CD1c-positive myeloid dendritic cell (primary cell): ENCODE measurements at regions not wholly inside any gene's neighbourhood (a gene's known extent, or its start where the extent isn't known, plus 50 kb on each side); places are given as distances from the start of the nearest gene placed in this dataset.
A peak's percentile ranks its signal among the peaks of the same experiment; 100 is the strongest.

Source experiments
- DNase-seq: peaks from one replicate; pipeline ENCODE4 v3.0.0-alpha.2; 2016; ENCODE audit errors: extremely low spot score

DNA sequence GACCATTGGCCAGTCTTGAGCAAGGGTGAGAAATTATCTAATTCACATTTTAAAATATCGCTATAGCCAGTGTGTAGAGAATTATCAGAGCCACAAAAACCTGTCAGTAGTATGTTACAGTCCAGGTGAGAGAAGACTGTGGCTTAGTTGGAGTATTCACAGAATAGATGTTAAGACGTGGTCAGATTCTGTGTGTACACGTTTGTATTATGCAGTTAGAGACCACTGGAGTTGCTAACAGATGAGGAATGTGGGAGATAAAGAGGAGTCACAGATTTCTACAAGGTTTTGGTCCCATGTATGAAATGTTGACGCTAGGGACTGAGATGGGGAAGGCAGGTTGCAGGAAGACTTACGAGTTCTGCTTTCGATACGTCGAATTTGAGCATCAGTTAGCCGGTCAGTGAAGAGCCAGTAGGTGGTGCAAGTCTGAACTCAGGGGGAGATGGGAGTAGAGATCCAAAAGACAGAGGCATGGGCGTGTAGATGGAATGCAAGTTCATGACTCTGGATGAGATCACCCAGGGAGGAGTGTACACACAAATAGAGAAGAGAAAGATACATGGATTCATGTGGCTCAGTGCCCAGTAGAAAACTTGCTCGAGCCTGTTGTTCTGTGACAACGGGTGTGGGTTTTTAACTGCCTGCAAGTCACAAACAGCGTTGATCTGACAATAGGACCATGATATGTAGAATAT is 114.8 kb upstream of the FLRT2 start:
- peak; percentile 57 for DNase-seq

DNA sequence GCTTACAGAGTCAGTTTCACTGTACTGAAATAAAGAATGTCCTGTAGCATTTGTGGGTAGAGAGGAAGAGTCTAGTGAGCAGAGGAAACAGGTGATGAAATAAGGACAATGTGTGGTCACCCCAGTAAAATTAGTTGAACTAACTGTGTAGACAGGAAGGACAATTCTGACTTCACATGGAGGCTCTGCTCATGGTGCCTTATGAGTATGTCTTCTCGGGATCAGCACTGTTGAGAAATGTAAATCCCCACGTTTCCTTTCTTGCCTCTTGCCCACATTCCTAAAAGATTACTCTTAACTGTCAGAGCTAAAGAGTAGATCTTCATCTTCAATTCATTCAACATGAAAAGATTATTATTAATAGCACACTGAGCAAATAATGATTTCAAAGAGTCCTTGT is 113.2 kb upstream of the FLRT2 start:
- peak; percentile 19 for DNase-seq

DNA sequence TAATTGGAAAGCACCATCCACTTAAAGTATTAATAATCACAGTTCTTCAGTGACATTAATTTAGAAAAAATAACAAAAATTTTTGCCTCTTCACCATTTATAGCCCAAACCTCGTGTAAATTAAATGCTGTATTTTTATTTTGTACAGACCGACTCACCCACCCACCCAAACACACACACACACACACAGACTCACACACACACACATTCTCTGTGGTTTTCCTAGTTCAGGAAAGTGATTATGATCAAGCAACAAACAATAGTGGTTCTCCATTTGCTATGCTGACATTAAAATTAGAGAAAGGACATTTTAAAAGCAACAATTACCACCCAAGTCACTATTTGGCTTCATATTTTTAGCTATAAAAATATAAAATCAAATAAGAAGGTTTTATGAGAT is 112.5 kb upstream of the FLRT2 start:
- DNase-seq: no peak

DNA sequence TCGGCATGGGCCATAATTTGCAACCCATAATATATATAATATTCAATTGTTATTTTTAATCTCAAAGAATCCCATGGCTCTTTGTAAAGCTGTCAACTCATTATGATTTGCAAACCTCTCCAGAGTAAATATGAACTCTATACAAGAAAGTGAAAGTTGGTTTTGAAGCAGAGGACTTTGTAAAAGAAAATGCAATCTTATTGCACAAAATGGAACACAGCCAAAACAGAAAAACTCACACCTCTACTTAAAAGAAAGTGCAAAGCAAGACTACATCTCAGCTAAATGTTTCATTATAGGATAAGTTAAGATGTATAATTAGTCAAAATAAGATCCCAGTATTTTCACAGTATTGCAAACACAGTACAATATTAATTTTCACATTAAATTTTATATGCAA is 111.2 kb upstream of the FLRT2 start:
- DNase-seq: no peak

DNA sequence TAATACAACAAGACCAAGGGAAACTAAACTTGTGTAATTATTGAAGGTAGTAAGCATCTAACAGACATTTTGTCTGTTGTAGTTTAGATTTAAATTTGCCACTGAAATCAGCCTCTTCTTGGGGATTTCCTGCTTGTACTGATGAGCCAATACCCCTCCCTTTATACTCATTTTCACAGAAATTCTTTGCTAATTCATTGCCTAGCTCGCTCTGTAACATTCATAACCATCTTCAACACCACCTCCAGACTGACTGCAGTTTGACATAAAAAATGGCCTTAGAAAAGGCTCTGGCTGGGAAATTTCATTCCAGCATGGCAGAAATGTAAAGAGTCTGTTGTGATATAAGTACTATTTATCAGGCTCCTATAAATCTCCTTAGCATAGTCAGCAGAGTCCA is 109.7 kb upstream of the FLRT2 start:
- DNase-seq: no peak

DNA sequence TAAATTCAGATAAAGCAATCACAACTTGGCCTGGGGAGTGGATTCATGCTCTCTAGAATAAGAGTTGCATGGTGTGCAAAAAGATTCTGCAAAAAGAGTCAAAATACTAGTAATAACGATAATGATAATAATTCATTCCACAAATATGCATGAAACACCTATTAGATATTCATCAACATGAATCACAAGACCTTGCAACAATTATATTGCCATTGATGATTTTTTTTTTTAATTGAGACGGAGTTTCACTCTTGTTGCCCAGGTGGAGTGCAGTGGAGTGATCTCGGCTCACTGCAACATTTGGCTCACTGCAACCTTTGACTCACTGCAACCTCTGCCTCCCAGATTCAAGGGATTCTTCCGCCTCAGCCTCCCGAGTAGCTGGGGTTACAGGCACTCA is 109.2 kb upstream of the FLRT2 start:
- no peak for DNase-seq

DNA sequence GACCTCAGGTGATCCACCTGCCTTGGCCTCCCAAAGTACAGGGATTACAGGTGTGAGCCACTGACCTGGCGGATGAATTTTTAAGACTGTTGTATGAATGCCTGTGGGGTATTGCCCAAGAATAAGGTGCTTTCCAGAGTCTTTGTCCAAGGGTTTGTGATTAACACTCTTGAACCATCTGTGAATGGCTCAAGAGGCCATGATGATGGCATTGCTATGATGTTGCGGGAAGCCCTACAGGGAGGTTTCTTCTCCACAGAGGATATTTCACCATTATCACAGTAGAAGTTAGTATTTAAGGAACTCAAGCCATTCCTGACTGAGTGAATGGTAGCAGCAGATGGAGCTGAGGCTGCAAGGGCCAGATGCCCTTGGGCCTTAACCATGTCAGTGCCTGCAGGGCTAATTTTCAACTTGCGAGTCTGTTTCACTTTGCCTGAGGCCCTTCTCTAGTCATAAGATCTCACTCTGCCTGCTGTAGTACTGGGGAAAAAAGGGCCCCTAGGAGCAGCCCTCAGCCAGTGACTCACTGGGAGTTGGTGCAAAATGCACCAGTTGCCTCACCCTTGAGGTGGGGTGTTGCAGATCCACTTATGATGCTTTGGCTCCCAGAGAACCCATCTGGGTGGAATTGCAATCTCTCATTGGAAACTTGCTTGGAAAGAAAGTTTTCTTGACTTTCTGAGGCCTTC is 108.6 kb upstream of the FLRT2 start:
- no peak for DNase-seq

DNA sequence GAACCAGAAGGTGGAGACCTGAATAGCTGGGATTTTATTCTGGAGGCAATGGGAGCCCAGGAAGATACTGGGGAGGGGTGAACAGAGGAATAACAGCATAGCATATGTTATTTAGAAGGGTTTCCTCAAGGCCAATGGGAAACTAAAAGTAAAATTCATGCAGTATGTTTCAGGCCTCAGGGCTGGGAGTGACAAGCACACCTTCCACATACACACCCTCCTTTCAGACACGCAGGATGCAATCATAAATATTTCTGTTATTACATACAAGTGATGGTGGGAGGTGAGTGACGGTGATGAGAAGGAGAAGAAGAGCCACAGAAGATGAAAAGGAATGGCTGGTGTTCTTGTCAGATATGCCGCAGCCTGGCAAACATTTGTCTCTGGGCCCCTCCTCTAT is 106.1 kb upstream of the FLRT2 start:
- DNase-seq: no peak

DNA sequence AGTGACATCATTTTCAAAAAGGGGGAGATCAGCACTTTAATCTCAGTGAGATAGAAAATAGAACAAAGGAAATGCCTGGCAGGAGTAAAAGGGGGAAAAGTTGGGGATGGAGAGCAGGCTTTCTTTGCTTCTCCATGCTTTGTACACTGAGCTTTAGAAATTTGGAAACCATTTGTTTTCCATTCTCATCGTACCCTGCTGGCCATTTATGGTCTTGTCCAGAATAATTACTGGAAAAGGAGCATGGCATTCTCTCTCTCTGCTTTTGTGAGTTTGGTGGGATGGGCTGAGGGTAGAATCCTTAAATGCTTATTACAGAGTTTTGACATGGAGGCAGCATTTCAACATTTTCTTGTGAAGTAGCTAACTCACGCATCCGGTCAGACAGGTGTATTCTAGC is 104.4 kb upstream of the FLRT2 start:
- DNase-seq: no peak

DNA sequence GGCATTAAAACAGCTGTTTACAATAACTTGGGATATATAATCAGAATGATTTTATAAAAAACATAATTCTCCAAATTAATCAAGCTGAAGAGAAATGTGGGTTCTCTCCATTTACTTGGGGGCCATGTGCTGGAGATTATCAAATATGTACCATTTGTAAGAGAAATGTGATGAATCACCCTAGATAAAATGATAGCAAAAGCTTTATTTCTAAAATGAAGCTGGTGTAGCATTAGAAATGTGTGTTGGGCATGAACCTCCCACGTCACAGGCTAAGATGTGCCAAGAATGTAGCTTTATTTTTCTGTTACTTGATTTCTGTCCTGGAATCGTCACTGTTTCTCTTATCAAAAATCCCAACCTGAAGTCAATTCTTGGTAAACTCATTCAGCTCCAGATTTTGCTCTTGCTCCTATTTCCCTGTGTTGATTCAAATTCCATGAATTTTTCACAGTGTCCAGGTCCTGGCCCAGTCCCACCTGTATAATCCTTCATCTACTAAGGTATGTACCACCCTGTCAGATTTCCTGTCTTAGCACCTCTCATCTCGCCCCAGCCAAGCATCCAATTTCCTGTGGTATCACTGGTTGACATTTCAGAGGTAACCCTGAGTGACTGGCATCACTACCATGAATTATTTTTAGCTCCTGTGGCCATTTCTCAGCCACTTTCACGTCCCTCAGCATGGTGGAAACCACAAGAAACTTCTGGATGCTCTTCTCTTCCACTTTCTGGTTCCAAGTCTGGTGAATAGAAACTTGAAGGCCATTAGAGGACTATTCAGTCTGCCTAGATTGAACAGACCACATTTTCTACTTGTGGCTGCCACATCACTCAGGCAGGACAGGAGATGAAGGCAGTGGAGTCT is 103.6 kb upstream of the FLRT2 start:
- DNase-seq: no peak

DNA sequence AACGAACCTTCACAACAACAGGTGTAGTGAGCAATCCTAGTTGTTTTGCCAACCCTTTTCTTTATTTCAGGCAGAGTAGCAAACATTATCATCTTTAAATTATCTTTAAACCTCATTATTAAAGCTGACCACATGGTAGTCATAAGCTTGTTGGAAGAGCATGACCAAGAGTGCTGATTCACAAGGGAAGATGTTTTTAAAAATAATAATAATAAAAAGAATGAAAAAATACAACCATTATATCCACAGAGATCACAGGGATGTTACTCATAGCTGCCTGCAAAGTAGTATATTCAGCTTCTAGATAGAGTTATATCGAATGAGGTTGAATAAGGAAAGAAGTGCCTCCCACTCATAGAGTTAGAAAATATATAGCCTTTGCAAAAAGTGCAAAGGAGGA is 101.0 kb upstream of the FLRT2 start:
- DNase-seq: no peak

DNA sequence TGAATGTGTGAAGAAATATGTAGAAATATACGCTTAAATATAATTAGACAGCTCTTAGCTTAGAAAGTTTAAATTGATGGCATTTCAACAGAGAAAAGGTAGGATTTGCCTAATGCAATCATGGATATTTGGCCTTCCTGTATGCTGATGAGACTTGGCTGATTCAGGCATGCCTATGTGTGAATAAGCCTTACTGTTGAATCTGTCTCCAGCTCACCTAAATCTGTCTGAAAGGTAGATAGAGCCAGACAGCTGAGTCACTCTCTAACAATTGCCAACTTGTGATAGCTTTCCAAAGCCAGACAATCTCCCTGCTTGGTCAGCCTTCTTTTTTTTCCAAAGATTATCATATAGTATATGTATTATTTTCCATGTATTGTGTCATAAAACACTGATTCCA is 92.8 kb upstream of the FLRT2 start:
- DNase-seq: no peak

DNA sequence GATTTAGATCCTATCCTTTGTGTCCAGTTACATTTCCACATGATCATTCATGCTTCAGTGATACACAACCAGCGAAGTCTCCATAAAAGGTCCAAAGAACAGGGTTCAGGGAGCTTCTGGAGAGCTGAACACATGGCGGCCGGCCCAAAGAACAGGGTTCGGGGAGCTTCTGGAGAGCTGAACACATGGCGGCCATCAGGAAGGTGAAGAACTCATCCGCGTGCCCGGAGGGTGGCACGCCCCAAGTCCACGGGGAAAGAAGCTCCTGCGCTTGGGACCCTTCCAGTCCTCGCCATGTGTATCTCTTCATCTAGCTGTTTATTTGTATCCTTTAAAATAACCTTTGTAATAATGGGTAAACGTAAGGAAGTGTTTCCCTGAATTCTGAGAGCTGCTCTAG is 91.9 kb upstream of the FLRT2 start:
- DNase-seq: no peak

DNA sequence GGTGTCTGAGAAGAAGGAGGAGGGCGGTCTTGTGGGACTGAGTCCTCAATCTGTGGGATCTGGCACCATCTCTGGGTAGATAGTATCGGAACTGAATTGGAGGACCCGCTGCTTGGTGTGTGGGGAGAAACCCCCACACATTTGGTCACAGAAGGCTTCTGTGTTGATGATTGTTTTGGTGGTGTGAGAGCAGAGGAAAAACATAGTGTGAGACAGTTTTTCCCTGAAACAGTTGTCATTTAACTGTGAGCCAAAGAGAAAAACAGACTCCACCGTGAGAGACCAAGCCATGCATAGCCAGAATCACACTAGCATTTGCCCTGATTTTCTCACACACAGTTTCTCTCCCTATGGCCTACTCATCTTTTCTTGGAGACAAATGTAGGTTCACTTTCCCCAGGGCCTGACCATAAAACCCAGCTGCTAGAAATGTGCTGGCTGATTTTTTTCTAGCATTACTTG is 91.4 kb upstream of the FLRT2 start:
- DNase-seq: no peak

DNA sequence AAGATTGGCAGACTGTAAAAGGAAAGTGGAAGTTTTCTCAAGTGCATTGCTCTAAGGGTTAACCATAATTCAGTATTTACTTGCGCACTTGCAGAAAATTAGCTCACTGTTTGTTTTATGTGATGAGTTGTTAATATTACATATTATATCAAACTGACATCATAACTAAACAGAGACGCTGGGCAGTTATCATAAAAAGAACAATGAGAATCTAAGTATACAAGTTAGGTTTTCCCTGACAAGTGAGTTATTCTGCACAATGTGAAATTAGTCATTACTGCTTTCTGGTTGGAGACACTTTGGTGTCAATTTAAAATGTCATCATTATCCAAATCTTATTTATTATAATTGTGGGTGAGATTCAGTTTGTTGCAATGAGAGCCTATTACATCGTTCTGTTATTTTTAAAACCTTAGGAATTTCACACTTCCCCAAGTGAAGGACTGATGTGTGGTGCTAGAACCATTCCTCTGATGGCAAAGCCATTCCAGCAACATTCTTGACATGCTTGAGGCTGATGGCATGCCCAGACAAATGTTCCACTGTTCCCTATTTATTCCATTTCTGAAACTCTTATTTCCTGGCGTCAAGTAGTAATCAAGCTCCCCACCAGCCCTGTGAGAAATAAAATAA is 90.1 kb upstream of the FLRT2 start:
- DNase-seq: no peak

DNA sequence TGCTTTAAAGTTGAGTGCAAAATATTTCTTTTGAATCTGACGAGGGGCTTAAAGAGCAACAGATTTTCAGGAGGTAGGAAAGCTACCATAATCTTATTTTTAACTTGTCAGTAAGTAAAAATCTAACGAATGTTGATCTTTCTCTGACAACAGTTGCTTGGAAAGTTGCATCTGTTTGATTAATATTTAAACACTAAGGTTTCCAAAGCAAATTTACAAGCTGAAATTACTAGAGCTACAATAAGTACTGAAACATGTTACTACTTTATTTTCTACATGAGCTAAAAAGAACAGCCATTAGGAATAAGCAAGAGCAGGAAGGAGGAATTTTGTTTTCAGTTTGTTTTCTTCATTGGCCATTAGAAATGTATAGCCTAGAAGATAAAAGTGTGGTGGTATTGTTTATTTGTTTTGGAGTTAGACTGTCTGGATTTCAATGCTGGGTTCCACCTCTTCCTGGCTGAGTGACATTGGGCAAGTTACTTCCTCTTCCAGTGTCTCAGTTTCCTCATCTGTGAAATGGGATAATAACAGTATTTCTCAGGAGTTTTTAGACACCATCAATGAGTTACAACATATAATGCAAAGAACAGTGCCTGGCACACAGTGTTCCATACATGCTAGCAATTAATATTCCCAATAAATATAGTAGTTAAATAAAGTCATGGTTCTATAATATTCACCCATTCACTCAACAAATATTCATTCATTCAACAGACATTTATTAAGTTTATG is 87.9 kb upstream of the FLRT2 start:
- no peak for DNase-seq

DNA sequence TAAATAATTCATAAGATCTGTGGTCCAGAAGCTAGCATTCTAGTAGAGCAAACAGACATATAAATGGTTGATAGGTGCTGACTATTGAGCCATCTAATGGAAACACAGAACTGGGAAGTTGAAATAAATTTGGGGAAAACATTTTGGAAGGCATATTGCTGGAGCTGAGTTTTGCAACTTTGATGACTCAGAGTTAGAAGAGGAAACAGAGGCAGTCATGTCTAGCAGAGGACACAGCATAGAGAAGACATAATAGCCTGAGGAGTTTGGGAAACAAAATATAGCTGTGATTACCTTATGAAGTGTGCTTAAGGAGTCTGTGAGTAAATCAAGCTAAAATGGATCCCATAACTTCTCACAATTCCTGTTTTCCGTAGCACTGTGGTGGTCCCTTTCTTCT is 86.9 kb upstream of the FLRT2 start:
- DNase-seq: peak; percentile 48

DNA sequence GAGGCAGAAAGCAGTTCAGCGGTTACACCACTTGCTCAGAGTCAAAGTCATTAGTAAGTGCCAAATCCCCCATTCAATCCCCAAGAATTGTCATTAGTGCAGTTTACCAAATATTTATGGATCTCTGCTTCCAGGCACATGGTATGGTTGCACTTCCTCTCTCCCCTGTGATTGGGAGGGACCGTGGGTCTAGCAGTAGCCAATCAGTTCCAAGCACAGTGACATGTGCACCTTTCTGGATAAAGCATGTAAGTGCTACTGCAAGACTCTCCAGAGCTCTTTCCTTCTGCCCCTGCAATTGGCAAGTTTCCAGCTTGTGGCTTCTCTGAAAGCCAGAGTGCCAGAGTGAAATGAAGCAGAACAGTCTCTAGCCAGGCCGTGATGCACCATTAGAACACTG is 85.3 kb upstream of the FLRT2 start:
- peak; percentile 53 for DNase-seq

DNA sequence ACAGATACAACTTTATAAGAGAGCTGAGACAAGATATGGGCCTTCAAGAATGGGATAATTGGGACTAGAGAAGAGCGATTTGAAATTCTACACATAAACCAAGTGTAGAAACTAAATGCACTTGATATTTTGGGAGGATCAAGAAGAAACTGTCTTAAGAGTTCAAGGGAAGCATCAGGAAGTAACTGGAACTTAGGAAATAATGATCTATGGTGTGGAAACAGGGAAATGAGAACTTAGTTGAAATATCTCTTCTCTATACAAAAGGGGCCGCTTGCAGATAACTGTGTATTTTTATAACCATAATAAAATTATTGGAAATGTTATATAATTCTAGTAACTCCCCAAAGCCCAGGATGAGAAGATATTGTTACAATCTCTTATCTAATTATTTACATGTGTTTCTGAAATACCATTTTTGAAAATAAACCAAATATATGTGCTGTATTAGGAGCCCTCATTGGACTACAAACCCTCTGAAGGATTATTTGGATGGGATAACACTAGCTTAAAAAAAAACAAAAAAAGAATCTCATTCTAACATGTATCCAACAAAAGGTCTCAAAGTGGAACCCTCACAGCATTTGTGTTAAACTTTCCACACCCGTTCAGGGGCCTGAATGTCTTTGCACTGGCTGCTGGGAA is 84.7 kb upstream of the FLRT2 start:
- DNase-seq: peak; percentile 47

DNA sequence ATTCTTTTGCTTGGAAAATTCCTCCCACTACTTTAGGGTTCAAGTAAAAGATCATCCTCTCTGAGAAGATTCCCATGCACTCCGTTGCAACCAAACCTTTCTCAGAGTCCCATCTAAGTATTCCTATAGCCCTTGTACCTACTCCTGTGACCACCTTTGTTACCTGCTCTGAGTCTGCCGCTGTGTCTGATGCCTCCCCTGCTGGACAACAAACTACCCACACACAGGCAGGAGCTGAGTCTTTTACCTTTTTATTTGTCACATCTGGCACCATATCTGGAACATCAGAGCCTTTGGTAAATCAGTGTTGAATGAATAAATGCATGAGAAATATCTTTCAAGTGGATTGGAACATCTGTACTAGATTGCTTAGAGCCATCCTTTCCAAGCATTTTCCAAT is 82.1 kb upstream of the FLRT2 start:
- DNase-seq: no peak

DNA sequence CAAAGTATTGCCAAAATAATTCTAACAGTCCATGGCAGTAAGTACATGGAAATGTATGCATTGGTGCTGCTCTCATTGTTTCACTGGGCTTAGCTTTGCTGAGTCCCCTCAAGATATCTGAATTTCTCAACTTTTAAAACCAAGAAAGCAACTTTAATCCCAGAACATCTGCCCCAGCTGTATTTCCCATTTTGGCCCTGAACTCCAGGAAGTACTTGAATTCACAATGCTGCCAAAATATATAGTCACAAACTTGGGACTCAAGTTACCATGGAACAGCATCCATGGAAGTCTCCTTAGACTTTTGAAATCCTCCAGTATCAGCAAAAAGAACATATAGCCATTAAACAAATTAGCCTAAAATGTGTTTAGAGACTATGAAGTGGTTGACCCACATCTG is 78.5 kb upstream of the FLRT2 start:
- DNase-seq: no peak
